CD1c-positive myeloid dendritic cell (primary cell): ENCODE measurements at regions not wholly inside any gene's neighbourhood (a gene's known extent, or its start where the extent isn't known, plus 50 kb on each side); places are given as distances from the start of the nearest gene placed in this dataset.
"Not testable (repeated sequence)": the region's sequence is repeated elsewhere in the genome, so short reads cannot be mapped to it uniquely, and the experiment has no call there.

Experiments
- DNase-seq: peaks from one replicate; pipeline ENCODE4 v3.0.0-alpha.2; 2016; ENCODE audit errors: extremely low spot score

GRCh38 chr3:110473405-110473804, 598.2 kb upstream of the NECTIN3 start:
- no peak for DNase-seq

GRCh38 chr3:110474397-110474796, 597.2 kb upstream of the NECTIN3 start:
- DNase-seq = no peak

- no peak for DNase-seq
Observed at GRCh38 chr3:110478377-110479054, 593.1 kb upstream of the NECTIN3 start.

- DNase-seq = no peak
Observed at GRCh38 chr3:110479731-110480130, 591.9 kb upstream of the NECTIN3 start.

- no peak for DNase-seq
Observed at GRCh38 chr3:110485389-110485788, 586.2 kb upstream of the NECTIN3 start.

- DNase-seq = no peak
Observed at GRCh38 chr3:110487840-110488239, 583.8 kb upstream of the NECTIN3 start.

GRCh38 chr3:110491413-110491812, 580.2 kb upstream of the NECTIN3 start:
- DNase-seq = no peak

GRCh38 chr3:110492876-110493275, 578.7 kb upstream of the NECTIN3 start:
- no peak for DNase-seq

GRCh38 chr3:110493438-110494092, 578.1 kb upstream of the NECTIN3 start:
- DNase-seq = no peak

GRCh38 chr3:110494093-110494490, 577.5 kb upstream of the NECTIN3 start:
- DNase-seq = no peak

GRCh38 chr3:110494728-110495127, 576.9 kb upstream of the NECTIN3 start:
- no peak for DNase-seq

GRCh38 chr3:110495201-110495927, 576.3 kb upstream of the NECTIN3 start:
- no peak for DNase-seq

GRCh38 chr3:110504401-110504800, 567.2 kb upstream of the NECTIN3 start:
- DNase-seq = no peak

GRCh38 chr3:110504901-110505300, 566.7 kb upstream of the NECTIN3 start:
- DNase-seq = no peak

GRCh38 chr3:110506890-110507289, 564.7 kb upstream of the NECTIN3 start:
- no peak for DNase-seq

GRCh38 chr3:110507570-110507969, 564.0 kb upstream of the NECTIN3 start:
- DNase-seq = not testable (repeated sequence)

- DNase-seq = no peak
Observed at GRCh38 chr3:110512961-110513360, 558.7 kb upstream of the NECTIN3 start.

GRCh38 chr3:110518031-110518430, 553.6 kb upstream of the NECTIN3 start:
- no peak for DNase-seq

GRCh38 chr3:110519071-110519470, 552.5 kb upstream of the NECTIN3 start:
- no peak for DNase-seq

- DNase-seq = no peak
Observed at GRCh38 chr3:110521019-110521418, 550.6 kb upstream of the NECTIN3 start.

- DNase-seq = not testable (repeated sequence)
Observed at GRCh38 chr3:110525558-110526064, 546.0 kb upstream of the NECTIN3 start.
